SU-DHL-6 (cell line): ENCODE measurements at regions not wholly inside any gene's neighbourhood (a gene's known extent, or its start where the extent isn't known, plus 50 kb on each side); places are given as distances from the start of the nearest gene placed in this dataset.
"Not testable (repeated sequence)": the region's sequence is repeated elsewhere in the genome, so short reads cannot be mapped to it uniquely, and the experiment has no call there.

ENCODE experiments used
- H2AFZ ChIP-seq: fragments of 200-600 bp; sonication (generic); 2 replicates; pipeline ENCODE4 v1.6.1; 2014; ENCODE audit warnings: low read depth, mild to moderate bottlenecking, moderate library complexity, mixed read lengths, antibody characterized with exemption, low read length; ENCODE audit not compliant: severe bottlenecking
- H3F3A ChIP-seq: fragments of 200-600 bp; shearing (Covaris generic); 2 replicates; pipeline ENCODE4 v1.6.0; 2016; ENCODE audit warnings: antibody characterized with exemption, mild to moderate bottlenecking; ENCODE audit not compliant: insufficient read depth
- H3K27ac ChIP-seq: fragments of 200-600 bp; sonication (generic); 2 replicates; pipeline ENCODE4 v1.5.1; 2016; ENCODE audit warnings: low read depth, mild to moderate bottlenecking, low read length, moderate library complexity, mixed read lengths
- H3K27me3 ChIP-seq: fragments of 200-600 bp; sonication (generic), shearing (Covaris generic); 2 replicates; pipeline ENCODE4 v1.6.0; 2014; ENCODE audit warnings: mild to moderate bottlenecking, low read length
- H3K36me3 ChIP-seq: fragments of 200-600 bp; sonication (generic); 2 replicates; pipeline ENCODE4 v1.6.1; 2014; ENCODE audit warnings: mild to moderate bottlenecking, low read length, mixed read lengths
- H3K4me2 ChIP-seq: fragments of 300-600, 200-600 bp; shearing (Covaris generic), sonication (generic); 2 replicates; pipeline ENCODE4 v1.6.0; 2014; ENCODE audit warnings: low read length, low read depth, mild to moderate bottlenecking; ENCODE audit not compliant: poor library complexity, severe bottlenecking
- H3K4me3 ChIP-seq: fragments of 200-600 bp; sonication (generic); 2 replicates; pipeline ENCODE4 v1.5.1; 2014; ENCODE audit warnings: antibody characterized with exemption, low read length, mild to moderate bottlenecking, mixed read lengths; ENCODE audit not compliant: insufficient read depth, poor library complexity, severe bottlenecking
- H3K79me2 ChIP-seq: fragments of 200-600 bp; sonication (generic); 2 replicates; pipeline ENCODE4 v1.6.1; 2014; ENCODE audit warnings: mild to moderate bottlenecking, low read length, moderate library complexity; ENCODE audit not compliant: insufficient read depth
- H3K9ac ChIP-seq: fragments of 200-600 bp; sonication (generic); 2 replicates; pipeline ENCODE4 v1.7.0; 2014; ENCODE audit warnings: mild to moderate bottlenecking, low read length
- H3K9me2 ChIP-seq: fragments of 200-600 bp; sonication (generic); replicated peaks from 2 replicates; pipeline ENCODE4 v1.6.1; 2014; ENCODE audit warnings: low read length; ENCODE audit not compliant: insufficient read depth
- H3K9me3 ChIP-seq: fragments of 200-600 bp; sonication (generic); 2 replicates; pipeline ENCODE4 v1.6.1; 2014; ENCODE audit warnings: low read length, mixed read lengths; ENCODE audit not compliant: insufficient read depth
- H4K20me1 ChIP-seq: fragments of 200-600 bp; sonication (generic); 2 replicates; pipeline ENCODE4 v1.6.1; 2014; ENCODE audit warnings: low read depth, mild to moderate bottlenecking, antibody characterized with exemption, low read length, moderate library complexity, mixed read lengths
- EZH2phosphoT487 ChIP-seq: fragments of 200-600 bp; sonication (generic), shearing (Covaris generic); conservative IDR thresholded peaks from 2 replicates; pipeline ENCODE4 v1.6.1; 2018; ENCODE audit warnings: mild to moderate bottlenecking, antibody characterized with exemption, low read length, moderate library complexity, mixed read lengths
- TF ChIP-seq, protein P1 (sequence below): fragments of 200-600 bp; sonication (generic); IDR thresholded peaks from one replicate; pipeline ENCODE4 v1.5.1; 2017; ENCODE audit warnings: antibody characterized with exemption, mild to moderate bottlenecking, low read length, moderate library complexity; ENCODE audit not compliant: insufficient read depth, poor library complexity, severe bottlenecking

DNA sequence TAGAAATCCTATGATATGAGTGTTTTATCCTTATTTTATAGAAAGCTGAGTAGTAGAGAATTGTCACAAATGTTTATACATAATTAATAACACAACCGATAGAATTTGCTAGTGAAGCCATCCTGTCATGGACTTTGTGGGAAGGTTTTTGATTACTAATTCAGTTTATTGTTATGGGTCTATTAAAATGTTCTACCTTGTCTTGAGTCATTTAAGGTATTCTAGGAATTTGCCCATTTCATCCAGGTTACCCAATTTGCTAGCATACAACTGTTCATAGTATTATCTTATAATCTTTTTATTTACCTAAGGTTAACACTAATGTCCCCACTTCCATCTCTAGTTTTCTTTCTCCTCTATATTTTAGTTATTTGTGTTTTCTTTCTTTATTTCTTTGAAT, 553.1 kb upstream of the ATXN7L3B start:
- no peaks in the 10 kb centered on the region for H4K20me1 ChIP-seq
- no peak overlapping the region for H3K4me3 ChIP-seq
- H3K36me3 ChIP-seq, result no peaks in the 10 kb centered on the region
- H3F3A ChIP-seq, result no peaks in the 10 kb centered on the region
- H3K9ac ChIP-seq, result no peak overlapping the region
- H3K27ac ChIP-seq, result no peak overlapping the region
- no peaks in the 10 kb centered on the region for H3K9me2 ChIP-seq
- H3K27me3 ChIP-seq, result no peaks in the 10 kb centered on the region
- no peak overlapping the region for H2AFZ ChIP-seq
- H3K9me3 ChIP-seq, result no peaks in the 10 kb centered on the region
- no peaks in the 10 kb centered on the region for H3K79me2 ChIP-seq
- no peak for TF ChIP-seq EZH2phosphoT487
- TF ChIP-seq, protein P1, sequence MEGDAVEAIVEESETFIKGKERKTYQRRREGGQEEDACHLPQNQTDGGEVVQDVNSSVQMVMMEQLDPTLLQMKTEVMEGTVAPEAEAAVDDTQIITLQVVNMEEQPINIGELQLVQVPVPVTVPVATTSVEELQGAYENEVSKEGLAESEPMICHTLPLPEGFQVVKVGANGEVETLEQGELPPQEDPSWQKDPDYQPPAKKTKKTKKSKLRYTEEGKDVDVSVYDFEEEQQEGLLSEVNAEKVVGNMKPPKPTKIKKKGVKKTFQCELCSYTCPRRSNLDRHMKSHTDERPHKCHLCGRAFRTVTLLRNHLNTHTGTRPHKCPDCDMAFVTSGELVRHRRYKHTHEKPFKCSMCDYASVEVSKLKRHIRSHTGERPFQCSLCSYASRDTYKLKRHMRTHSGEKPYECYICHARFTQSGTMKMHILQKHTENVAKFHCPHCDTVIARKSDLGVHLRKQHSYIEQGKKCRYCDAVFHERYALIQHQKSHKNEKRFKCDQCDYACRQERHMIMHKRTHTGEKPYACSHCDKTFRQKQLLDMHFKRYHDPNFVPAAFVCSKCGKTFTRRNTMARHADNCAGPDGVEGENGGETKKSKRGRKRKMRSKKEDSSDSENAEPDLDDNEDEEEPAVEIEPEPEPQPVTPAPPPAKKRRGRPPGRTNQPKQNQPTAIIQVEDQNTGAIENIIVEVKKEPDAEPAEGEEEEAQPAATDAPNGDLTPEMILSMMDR, result no peak
- no peak overlapping the region for H3K4me2 ChIP-seq

DNA sequence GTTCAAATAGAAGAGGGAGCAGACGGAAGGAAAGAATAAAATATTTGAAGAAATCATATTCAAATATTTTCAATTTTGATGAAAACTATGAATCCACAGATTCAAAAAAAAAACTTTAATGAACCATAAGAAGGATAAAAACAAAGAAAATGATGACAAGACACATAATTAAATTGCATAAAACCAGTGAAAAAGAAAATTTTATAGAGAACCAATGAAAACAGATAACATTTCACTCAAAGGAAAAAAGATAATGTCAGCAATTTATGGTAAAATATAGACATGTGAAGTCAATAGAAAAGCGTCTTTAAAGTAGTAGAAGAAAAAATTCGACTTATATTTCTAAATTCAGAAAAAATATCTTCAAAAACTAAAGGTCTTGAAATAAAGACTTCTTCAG, 546.5 kb upstream of the ATXN7L3B start:
- H3K9me2 ChIP-seq, result no peaks in the 10 kb centered on the region
- no peaks in the 10 kb centered on the region for H3K79me2 ChIP-seq
- no peak overlapping the region for H3K4me3 ChIP-seq
- no peak overlapping the region for H3K27ac ChIP-seq
- no peaks in the 10 kb centered on the region for H4K20me1 ChIP-seq
- no peak for TF ChIP-seq EZH2phosphoT487
- TF ChIP-seq, protein P1, result no peak
- H3K4me2 ChIP-seq, result no peak overlapping the region
- H3F3A ChIP-seq, result no peaks in the 10 kb centered on the region
- H3K36me3 ChIP-seq, result no peaks in the 10 kb centered on the region
- H3K9me3 ChIP-seq, result no peaks in the 10 kb centered on the region
- no peaks in the 10 kb centered on the region for H3K27me3 ChIP-seq
- H2AFZ ChIP-seq, result no peak overlapping the region
- H3K9ac ChIP-seq, result no peak overlapping the region

DNA sequence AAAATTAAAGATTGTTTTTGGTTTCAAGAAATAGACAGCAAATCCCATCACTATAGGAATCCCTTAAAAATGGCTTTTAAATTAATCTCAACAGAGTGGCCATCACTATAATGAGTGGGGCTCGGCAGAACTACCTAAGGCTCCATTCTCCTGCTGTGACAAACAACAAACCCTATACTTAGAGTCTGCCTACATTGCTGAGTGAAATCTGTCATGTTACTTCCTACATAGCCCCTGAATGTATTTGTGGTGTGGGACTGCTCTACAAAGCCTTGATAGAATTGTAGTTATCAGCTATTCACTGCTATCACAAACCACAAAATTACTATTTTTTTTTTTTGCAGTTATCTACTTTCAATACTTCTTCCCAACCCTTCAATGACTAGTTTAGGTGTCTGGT, 538.7 kb upstream of the ATXN7L3B start:
- no peaks in the 10 kb centered on the region for H3K36me3 ChIP-seq
- no peaks in the 10 kb centered on the region for H3K9me3 ChIP-seq
- no peaks in the 10 kb centered on the region for H3K79me2 ChIP-seq
- TF ChIP-seq, protein P1, result no peak
- no peak for TF ChIP-seq EZH2phosphoT487
- H2AFZ ChIP-seq, result no peak overlapping the region
- no peaks in the 10 kb centered on the region for H4K20me1 ChIP-seq
- H3K4me2 ChIP-seq, result no peak overlapping the region
- H3K4me3 ChIP-seq, result no peak overlapping the region
- no peaks in the 10 kb centered on the region for H3K9me2 ChIP-seq
- H3F3A ChIP-seq, result no peaks in the 10 kb centered on the region
- no peak overlapping the region for H3K9ac ChIP-seq
- no peaks in the 10 kb centered on the region for H3K27me3 ChIP-seq
- H3K27ac ChIP-seq, result no peak overlapping the region

DNA sequence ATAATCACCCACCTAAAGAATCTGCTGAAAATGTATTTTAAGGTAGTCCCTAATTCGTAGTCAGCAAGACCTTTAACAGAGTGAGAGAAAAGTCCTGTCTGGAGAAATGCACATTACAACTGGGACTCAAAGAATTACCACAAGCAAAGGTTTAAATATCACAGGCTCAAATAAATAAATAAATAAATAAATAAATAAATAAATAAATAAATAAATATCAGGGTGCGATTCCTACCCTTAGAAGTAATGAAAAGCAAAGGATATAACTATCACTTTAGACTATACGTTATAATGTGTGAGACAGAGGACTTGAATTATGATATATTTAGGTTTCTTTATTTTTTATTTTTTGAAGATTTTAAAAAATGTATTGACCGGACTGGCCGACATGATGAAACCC, 522.5 kb upstream of the ATXN7L3B start:
- Histone ChIP-seq H3K9me3 (no peaks in the 10 kb centered on the region), H3K27me3 (no peaks in the 10 kb centered on the region), H3F3A (no peaks in the 10 kb centered on the region), H4K20me1 (no peaks in the 10 kb centered on the region), H3K4me3 (no peak overlapping the region), H3K36me3 (no peaks in the 10 kb centered on the region), H3K9ac (no peak overlapping the region), H3K27ac (no peak overlapping the region), H3K79me2 (no peaks in the 10 kb centered on the region), H2AFZ (no peak overlapping the region), H3K4me2 (no peak overlapping the region), H3K9me2 (no peaks in the 10 kb centered on the region)
- TF ChIP-seq, protein P1, result no peak
- TF ChIP-seq EZH2phosphoT487, result no peak

DNA sequence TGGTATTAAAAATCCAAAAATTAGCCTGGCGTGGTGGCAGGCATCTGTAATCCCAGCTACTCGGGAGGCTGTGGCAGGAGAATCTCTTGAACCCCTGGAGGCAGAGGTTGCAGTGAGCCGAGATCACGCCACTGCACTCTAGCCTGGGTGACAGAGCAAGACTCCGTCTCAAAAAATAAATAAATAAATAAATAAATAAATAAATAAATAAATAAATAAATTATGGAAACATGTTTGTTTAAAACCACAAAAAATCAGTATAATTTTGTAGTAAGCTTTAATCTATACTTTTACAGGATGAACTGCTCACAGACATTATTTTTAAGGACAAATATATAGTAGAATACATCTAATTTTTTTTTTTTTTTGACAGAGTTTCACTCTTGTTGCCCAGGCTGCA, 521.3 kb upstream of the ATXN7L3B start:
- H3K4me3 ChIP-seq, H3K27ac ChIP-seq, H3K4me2 ChIP-seq, H3K9me3 ChIP-seq, H2AFZ ChIP-seq, H3K9me2 ChIP-seq, H3K79me2 ChIP-seq, H4K20me1 ChIP-seq, H3K9ac ChIP-seq, H3K27me3 ChIP-seq, H3K36me3 ChIP-seq, H3F3A ChIP-seq: not testable (repeated sequence)
